ENCODE measurements at regions not wholly inside any gene's neighbourhood (a gene's known extent, or its start where the extent isn't known, plus 50 kb on each side); places are given as distances from the start of the nearest gene placed in this dataset.

DNA sequence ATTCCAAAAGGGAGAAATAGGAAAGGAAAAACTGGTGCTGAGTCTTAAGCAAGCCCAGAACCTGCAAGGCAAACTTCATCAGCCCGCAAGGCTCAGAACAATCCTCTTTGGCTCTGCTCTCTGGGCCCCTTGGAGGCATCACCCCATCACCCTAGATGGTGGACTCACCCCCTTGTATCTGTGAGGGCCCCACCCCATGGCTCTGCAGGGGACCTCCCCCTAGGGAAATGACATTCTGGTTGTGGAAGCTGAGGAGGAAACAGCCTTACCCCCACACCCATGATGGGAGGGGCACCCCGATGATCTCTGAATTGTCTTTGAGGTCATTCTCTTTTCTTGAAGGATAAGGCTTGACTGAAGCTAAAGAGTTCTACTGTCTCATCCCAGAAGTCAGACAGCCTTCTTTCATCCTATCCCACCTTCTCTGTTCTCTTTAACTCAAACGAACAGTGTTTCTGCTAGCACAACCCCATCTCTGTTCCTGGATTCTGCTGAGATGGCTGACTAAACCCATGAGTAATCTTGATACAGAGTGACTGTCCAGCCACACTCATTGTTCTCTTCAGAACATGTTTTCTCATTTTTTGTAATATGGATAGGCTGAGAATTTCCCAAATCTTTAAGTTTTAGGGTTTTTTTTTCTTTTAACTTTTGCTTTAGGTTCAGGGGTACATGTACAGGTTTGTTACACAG, 492.1 kb upstream of the MYT1L start:
- H3K4me3 ChIP-seq (ENCODE audit: low read depth, low read length), result no peak overlapping the region

DNA sequence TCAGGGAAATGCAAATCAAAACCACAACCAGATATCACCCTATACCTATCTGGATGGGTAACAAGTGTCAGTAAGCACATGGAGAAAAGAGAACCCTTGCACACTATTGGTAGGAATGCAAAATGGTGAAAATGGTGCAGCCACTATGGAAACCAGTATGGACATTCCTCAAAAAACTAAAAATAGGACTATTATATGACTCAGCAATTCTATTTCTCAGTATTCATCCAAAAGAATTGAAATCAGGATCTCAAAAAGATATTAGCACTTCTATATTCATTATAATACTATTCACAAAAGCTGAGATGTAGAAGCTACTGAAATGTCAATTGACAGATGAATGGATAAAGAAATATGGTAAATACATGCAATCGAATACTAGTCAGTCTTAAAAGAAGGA, 491.1 kb upstream of the MYT1L start:
- H3K4me3 ChIP-seq (ENCODE audit: low read depth, low read length), result no peak overlapping the region

DNA sequence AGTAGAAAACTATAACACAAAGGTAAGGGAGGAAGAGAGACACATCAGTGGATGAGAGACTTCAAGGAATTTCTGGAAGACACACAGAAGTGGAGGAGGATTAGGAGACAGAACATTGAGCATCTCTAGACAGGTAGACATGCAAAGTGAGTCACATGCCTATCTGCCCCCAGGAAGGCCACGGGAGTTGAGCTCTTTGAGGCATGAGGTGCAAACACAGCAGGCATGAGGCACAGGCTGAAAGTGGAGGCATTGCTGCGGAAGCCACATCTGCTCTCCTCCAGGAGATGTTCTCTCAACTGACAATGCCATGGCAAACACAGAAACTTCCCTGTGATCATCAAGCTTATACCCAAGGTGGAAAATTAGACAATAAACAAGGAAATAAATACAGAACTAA, 481.6 kb upstream of the MYT1L start:
- H3K4me3 ChIP-seq (ENCODE audit: low read depth, low read length), result no peak overlapping the region

DNA sequence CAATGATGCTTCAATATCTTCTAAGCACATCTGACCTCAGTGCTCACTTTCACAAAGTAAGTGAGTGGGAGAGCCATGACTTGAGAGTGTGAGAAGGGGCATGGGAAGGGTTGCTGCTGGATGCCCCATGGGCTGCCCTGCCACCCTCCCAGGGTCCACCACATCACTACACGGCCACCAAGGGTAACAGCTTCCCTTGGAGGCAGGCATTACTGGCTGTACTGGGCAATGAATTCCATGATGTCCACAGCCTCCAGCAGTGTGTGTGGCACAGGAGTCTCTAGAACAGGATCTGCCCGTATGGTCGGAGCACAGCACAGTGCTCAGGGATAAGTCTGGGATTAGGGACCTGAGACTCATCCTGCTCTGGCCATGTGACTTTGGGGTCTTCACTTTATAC, 481.0 kb upstream of the MYT1L start:
- no peak overlapping the region for H3K4me3 ChIP-seq (ENCODE audit: low read depth, low read length)

DNA sequence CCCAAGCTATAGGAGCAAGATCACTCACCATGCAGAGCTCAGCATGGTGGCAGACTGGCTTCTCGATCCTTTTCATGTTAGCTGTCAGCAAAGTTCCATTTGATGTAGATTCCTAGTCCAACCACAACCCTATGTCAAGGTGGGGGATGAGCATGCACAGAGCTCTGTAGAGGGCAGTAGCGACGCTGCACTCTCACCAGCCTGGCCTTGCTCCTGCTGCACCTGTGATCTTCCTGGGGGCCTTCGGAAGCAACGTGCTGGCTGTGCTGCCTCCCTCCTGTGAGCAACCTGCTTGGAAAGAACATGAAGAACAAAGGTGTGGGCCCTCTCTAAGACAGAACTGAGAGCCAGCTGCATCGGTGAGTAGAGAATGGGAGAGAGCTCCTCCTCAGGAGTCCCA, 479.4 kb upstream of the MYT1L start:
- H3K4me3 ChIP-seq (ENCODE audit: low read depth, low read length), result no peak overlapping the region

DNA sequence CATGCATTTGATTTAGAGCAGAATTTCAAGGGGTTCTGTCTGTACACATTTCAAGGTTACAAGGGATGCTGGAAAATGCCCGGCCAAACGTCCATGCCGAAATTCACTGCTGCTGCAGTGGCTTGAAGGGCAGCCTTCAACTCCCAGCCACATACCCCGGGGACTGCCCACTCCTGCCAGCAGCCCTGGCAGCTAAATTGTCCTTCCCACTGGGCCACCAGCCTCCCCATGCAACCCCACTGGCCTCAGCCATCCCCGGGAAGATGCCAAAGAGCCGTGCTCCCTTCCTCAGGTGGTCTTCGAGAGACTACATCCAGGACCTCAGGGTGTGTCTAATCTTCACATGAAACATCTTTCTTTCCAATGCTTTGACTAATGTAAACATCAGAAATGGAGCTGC, 478.7 kb upstream of the MYT1L start:
- H3K4me3 ChIP-seq (ENCODE audit: low read depth, low read length), result no peak overlapping the region

DNA sequence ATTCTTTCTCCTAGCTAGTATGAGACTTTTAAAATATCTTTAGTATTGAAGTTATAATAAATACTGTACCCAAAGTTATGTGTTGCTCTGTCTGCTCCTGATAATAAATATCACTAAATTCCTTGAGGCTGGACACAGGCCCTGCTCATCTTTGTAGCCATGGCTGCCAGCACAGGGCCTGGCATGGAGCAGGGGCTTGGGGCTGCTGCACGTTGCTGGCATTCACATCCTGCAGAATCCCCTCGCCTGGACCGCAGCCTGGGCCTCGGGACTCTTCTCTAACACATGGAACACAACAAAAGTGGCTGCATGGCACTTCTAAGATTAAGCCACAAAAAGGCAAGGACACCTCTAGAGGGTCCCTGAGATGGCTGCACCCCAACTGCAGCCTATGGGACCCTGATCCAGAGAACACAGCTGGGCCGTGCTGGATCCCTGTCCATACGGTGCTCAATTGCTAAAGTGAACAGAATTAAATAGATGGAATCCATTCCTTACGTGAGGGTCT, 477.5 kb upstream of the MYT1L start:
- no peak overlapping the region for H3K4me3 ChIP-seq (ENCODE audit: low read depth, low read length)

DNA sequence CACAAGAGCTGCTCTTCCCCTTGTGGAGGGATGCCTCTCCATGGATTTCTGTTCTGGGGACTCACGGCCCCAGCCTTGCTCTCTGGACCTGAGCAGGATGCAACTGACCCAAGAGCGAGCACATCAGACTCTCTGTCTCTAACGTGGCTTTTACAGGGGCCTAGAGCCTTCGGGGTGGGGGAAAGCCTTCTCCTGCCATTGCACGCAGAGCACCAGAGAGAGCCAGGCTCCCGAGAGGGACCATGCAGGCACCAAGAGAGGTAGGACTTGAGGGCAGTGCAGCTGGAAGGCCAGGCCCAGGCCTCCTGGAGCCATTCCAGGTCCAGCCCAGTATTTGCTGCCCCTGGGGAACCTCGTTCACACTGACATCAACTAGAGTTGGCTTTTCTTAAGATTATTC, 475.6 kb upstream of the MYT1L start:
- no peak overlapping the region for H3K4me3 ChIP-seq (ENCODE audit: low read depth, low read length)

DNA sequence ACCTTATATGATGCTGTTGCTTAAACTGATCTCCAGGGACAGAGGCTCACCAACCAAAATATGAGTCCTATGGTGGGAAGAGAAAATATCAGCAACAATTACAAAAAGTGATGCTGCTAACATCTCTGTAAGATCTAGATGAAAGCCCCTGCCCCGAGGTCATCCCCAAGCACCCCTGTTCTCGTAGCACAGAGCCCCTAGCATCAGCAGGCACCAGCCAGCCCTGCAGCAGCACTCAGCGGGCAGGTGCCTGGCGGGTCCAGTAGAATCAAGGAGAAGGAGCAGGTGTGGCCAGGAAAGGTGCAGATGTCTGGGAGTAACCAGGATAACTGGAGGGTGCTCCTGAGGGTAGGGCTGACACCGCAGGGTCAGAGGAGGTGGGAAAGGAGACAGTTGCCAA, 474.2 kb upstream of the MYT1L start:
- no peak overlapping the region for H3K4me3 ChIP-seq (ENCODE audit: low read depth, low read length)

DNA sequence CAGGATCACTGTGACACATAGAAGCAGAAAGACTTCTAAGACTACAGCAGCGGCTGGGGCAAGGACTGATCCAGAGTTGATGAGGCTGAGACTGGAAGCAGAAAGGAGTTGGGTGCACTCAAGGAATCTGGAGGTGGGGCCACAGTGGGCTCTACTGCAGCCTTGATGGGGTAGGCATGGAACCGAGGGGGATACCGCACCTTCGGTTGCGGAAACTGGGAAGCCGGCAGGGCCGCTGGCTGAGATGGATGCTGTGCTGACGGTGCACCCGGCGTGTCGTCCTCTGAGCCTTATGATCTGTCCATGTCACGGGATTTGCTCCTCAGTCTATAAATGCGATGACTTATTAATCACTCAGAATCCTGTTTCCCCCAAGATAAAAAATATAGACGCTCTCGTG, 473.5 kb upstream of the MYT1L start:
- no peak overlapping the region for H3K4me3 ChIP-seq (ENCODE audit: low read depth, low read length)

DNA sequence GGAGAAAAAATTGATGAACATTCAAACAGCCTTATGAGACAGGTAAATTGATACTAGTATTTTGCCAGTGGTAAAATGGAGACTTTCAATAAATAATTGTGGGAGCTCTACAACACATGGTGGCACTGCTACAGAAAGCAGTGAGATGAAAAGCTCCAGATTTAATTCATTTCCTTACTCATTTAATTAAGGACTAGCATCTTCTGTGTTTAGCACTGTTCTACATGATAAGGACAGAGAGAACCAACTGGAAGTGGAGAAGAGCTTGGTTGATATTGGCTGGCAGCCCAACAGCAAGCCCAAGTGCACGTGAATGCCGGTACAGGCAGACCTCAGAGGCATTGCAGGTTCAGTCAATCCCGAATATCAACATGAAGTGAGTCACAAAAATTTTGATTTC, 470.4 kb upstream of the MYT1L start:
- no peak overlapping the region for H3K4me3 ChIP-seq (ENCODE audit: low read depth, low read length)

DNA sequence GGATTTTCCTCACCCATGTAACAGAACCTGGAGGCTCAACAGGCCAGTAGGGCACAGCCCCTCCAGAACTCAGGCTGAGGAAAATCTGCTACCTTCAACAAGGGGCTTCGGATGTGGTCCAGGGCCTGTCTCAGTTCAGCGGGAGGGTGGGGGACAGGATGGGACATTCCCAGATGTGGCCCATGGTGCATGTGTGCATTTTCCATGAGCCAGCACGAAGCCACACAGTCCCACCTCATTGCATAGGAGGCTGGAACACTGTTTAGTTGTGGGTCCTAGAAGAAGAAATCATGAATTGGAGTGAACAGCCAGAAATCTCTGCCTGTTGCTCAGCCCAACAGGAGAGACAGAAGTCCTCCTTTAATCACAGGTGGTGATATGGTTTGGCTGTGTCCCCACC, 469.6 kb upstream of the MYT1L start:
- H3K4me3 ChIP-seq (ENCODE audit: low read depth, low read length), result no peak overlapping the region

DNA sequence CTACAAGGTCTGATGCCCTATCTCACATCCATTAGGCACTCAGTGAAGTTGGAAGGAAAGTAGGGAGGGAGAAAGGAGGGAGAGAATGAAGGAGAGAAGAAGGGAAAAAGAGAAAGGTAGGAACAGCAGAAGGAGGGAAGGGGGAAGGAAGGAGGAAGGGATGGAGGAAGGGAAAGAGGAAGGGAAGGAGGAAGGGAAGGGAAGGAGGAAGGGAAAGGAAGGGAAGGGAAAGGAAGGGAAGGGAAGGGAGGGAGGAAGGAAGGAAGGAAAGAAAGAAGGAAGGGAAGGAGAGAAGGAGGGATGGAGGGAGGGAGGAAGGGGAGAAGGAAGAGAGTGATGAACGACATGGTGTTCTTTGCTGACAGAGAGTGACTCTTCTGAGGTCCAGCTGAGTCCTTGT, 468.9 kb upstream of the MYT1L start:
- no peak overlapping the region for H3K4me3 ChIP-seq (ENCODE audit: low read depth, low read length)

DNA sequence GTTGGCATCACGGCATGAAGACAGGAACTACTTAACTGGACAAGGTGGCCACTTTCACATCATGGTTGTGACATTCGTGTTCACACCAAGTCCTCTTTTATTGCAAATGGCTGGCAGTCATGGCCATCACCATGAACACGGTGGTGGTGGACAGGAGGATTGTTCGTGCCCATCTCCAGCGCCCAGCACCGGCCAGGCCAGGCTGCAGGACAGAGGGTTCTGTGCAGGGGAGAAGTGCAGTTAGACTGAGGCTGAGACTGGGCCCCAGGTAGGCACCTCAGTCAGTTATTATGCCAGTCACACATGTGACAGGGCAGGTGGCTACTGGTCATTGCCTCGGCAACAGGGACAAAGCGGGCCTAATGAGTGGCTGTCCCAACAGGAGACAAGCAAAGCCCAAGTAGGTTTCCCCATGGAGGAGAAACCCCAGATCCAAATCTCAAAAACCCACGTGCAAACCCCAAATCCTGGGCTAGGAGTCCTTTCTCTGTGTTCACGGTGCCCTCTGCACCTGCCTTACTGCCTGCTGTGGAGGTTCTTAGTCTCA, 468.1 kb upstream of the MYT1L start:
- H3K4me3 ChIP-seq (ENCODE audit: low read depth, low read length), result no peak overlapping the region

DNA sequence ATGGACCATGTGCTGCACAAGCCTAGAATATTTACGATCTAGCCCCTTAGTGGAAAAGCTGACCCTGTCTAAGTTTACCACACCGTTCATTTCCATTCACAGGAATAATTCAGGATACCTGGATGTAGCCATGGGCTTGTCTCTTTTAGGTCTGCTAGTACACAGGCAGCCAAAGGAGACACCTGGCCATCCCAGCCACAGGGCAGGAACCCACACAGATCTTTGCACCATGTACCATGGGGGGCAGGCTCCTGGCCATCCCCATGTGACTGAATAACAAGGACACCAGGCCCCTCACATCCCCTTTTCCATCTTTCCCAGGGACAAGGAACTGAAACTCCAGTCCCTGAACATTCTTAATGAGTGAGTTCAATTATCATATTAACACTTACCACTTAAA, 467.3 kb upstream of the MYT1L start:
- no peak overlapping the region for H3K4me3 ChIP-seq (ENCODE audit: low read depth, low read length)

DNA sequence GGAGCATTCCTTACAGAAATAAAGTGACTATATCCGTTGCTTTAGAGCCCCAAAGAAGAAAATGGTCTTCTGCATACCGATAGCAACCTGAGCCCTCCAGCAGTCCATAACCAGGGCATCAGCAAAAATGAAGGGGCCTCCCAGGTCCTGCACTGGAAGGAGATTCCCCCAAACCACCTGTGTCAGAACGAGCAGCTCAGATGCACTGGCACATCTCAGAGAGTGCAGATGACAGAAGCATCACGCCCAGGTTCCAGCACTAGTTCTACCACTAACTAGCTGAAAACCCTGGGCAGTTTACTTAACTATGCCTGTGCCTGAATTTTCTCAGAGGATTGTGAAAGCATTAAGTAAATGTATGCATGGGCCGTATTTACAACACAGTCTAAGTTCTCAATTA, 466.7 kb upstream of the MYT1L start:
- H3K4me3 ChIP-seq (ENCODE audit: low read depth, low read length), result no peak overlapping the region

DNA sequence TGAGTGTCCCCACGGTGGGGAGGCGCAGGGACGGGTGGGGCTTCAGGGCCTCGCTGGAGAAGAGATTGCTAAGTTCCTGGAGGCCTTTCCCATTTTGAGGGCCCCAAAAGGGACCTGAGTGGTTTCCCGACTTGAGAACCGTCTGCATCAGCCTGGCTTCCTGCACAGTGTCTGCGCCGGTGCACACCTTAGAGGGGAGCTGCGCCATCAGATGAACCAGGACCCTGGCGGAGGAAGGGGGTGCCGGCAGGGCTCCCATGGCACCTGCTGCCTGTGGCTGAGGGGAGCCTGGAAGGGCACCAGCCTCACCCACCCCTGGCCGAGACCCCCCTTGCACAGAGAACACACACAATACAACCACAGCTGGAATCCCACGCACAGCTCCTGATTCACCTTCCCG, 465.1 kb upstream of the MYT1L start:
- no peak overlapping the region for H3K4me3 ChIP-seq (ENCODE audit: low read depth, low read length)

DNA sequence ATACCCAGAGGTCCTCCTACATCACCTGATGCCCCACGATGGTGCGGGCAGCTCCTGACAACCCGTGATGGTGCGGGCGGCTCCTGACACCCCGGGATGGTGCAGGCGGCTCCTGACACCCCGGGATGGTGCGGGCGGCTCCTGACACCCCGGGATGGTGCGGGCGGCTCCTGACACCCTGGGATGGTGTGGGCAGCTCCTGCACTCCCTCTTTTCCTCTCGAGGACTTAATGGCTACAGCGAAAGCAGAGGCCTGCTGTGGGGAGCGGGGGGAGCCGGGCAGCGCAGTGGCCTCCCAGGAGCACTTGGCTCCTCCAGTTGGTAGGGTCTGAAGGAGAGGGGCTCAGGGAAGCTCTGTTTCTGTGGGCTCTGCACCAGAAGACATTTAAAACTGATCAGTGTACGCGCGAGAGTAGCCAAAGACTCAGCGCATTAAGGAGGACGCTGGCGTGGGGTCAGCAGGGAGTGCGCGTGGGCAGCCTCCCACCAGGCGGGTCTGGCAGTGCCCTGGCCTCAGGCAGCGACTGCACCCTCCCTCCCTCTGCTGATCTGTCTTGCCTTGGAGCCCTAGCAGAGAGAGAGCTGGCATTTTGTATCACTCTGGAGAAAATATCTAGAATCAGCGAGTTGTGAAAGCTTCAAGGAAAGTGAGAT, 464.5 kb upstream of the MYT1L start:
- no peak overlapping the region for H3K4me3 ChIP-seq (ENCODE audit: low read depth, low read length)

DNA sequence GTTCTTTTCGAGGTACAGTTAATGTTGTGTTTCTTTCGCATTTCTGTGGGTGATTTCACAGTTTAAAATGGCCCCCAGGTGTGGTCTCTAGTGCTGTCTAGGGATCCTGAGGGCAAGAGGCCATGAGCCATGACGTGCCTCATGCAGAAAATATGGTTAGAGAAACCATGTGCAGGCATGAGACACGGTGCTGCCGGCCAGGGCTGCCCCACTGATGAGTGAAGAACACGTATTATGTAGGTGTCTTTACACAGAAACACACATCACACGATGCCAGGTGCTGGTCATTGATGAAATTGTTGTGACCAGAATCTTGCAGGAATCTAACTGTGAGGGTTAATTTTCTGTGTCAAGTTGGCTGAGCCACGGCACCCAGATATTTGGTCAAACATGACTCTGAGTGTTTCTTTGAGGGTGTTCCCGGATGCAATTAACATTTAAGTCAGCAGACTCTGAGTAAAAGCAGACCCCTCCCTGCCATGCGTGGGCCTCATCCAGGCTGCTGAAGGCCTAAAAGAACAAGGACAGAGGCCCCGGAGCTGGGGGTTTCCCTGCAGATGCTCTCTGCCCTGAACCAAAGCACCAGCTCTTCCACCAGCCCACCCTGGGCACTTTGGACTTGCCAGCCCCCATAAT, 463.0 kb upstream of the MYT1L start:
- no peak overlapping the region for H3K4me3 ChIP-seq (ENCODE audit: low read depth, low read length)

DNA sequence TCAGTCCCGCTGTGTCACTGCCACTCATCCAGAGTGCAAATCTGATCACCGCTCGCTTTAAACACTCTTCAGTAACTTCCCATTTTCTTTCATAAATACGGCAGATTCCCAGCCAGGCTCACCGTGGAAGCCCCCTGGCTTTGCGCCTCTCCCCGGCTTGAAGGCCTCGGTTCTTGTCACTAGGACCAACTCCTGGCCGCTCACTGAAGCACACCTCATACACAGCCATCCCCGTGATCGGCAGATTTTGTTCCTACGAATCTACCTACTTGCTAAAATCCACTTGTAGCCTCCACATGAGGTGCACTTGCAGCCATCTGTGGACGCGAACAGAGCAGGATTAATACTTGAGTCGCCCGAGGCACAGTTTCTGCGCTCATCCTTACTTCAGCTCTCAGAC, 462.4 kb upstream of the MYT1L start:
- no peak overlapping the region for H3K4me3 ChIP-seq (ENCODE audit: low read depth, low read length)

DNA sequence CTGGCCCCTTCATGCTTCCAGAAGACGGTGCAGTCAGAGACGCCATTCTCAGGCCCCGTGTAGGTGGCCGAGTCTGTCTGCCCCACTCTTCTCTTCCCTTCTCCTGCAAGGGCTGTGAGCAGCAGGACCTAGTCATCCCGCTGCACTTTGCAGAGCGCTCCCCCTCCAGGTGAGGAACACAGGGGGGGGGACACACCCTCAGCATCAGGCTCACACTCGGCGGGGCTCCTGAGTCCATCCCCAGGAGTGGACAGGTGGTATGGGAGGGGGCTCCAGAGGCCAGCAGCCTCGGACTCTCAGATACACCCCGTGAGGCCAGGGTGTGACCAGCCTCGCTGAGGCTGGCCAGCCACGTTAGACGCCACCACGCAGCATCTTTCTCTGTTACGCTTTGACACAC, 460.5 kb upstream of the MYT1L start:
- H3K4me3 ChIP-seq (ENCODE audit: low read depth, low read length), result no peak overlapping the region

DNA sequence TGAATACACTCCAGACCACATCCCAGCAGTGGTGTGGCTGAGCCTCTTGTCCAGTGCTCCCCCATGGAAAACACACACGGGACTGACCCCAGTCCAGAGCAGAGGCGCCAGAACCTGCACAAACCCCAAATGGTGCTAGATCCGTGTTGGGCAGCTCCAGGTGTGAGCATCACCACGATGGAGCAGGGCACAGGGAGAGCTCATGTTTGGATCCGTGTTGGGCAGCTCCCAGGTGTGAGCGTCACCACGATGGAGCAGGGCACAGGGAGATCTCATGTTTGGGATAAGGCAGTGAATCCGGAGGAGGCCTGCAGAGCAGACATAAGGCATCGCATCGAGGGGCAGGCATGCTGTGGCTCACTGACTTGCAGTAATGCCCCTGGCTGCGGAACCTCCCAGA, 460.0 kb upstream of the MYT1L start:
- no peak overlapping the region for H3K4me3 ChIP-seq (ENCODE audit: low read depth, low read length)

Measured in iPS-11a (cell line).